HL-60 (cell line): ENCODE measurements at regions not wholly inside any gene's neighbourhood (a gene's known extent, or its start where the extent isn't known, plus 50 kb on each side); places are given as distances from the start of the nearest gene placed in this dataset.

ENCODE experiments used
- DNase-seq, 2 experiments: peaks; one replicate each; pipeline ENCODE4 v3.0.0-alpha.2; 2010 to 2020; ENCODE audit warnings: low read depth in 1 of 2, low spot score in 1 of 2
- H3K27ac ChIP-seq: fragments of 250-450 bp; sonication (Bioruptor Pico); replicated peaks from 2 replicates; pipeline ENCODE4 v1.5.1; 2020; ENCODE audit warnings: mild to moderate bottlenecking, moderate library complexity
- H3K27me3 ChIP-seq: fragments of 250-450 bp; sonication (Bioruptor Pico); 2 replicates; pipeline ENCODE4 v1.5.1; 2021; ENCODE audit warnings: mild to moderate bottlenecking, moderate library complexity; ENCODE audit not compliant: insufficient read depth, poor library complexity, severe bottlenecking
- H3K4me3 ChIP-seq: replicated peaks from 2 replicates; pipeline ENCODE4 v1.5.1; 2011; ENCODE audit warnings: mild to moderate bottlenecking, control low read depth, low read length; ENCODE audit not compliant: insufficient read depth
- CTCF ChIP-seq: IDR thresholded peaks from one replicate; pipeline ENCODE4 v1.5.1; 2011; ENCODE audit warnings: low read length, control low read depth, inconsistent platforms; ENCODE audit not compliant: insufficient read depth
- GABPA ChIP-seq: IDR thresholded peaks from 2 replicates; pipeline ENCODE4 v1.6.1; 2012; ENCODE audit warnings: low read depth
- POLR2AphosphoS5 ChIP-seq: IDR thresholded peaks from 2 replicates; pipeline ENCODE4 v1.6.1; 2012; ENCODE audit warnings: low read depth
- REST ChIP-seq: IDR thresholded peaks from 2 replicates; pipeline ENCODE4 v1.6.1; 2012; ENCODE audit warnings: low read depth; ENCODE audit not compliant: insufficient replicate concordance
- SPI1 ChIP-seq: IDR thresholded peaks from 2 replicates; pipeline ENCODE4 v1.6.1; 2012; ENCODE audit warnings: low read depth, mild to moderate bottlenecking, borderline replicate concordance

- DNase-seq = no peak
- no peak overlapping the region for H3K27ac ChIP-seq
- no peak overlapping the region for H3K4me3 ChIP-seq
- no peaks in the 10 kb centered on the region for H3K27me3 ChIP-seq
- TF ChIP-seq POLR2AphosphoS5 = no peak
- no peak for TF ChIP-seq GABPA
- no peak for TF ChIP-seq REST
- TF ChIP-seq CTCF = no peak
- TF ChIP-seq SPI1 = no peak
Observed at GRCh38 chr3:10558736-10559135, 53.4 kb upstream of the ATP2B2 start.

GRCh38 chr3:10560060-10560861 lies 54.9 kb upstream of the ATP2B2 start:
- no peaks in the 10 kb centered on the region for H3K27me3 ChIP-seq
- DNase-seq = no peak
- no peak for TF ChIP-seq CTCF
- TF ChIP-seq SPI1 = no peak
- no peak for TF ChIP-seq POLR2AphosphoS5
- TF ChIP-seq GABPA = no peak
- TF ChIP-seq REST = no peak
- no peak overlapping the region for H3K27ac ChIP-seq
- H3K4me3 ChIP-seq = no peak overlapping the region

GRCh38 chr3:10561162-10561945 lies 56.0 kb upstream of the ATP2B2 start:
- Histone ChIP-seq H3K4me3 (no peak overlapping the region), H3K27ac (no peak overlapping the region), H3K27me3 (no peaks in the 10 kb centered on the region)
- no peak for DNase-seq
- TF ChIP-seq GABPA (no peak), CTCF (no peak), POLR2AphosphoS5 (no peak), REST (no peak), SPI1 (no peak)
